ENCODE measurements at regions not wholly inside any gene's neighbourhood (a gene's known extent, or its start where the extent isn't known, plus 50 kb on each side); places are given as distances from the start of the nearest gene placed in this dataset.

DNA sequence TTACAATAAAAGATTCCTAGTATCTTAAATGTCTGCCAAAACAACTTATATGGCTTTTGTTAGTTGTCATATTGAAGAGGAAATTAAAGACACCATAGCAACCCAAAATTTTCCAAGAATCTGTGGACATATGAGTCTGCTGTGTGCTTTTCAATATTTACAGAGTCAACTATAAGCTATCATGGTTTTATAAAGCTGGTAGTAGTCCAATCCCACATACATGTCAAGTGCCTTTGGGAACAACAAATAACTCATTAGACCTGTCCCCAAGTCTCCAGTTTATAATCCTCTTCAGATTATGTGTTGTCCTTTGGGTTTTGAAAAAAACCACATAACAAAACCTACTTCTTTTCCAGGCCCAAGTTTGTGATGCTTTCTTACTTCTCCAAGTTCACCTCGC is 293.8 kb upstream of the USP25 start:
- Histone ChIP-seq H3K23ac (ENCODE audit: low read depth, low read length) (no peak overlapping the region), H2AK5ac (ENCODE audit: low read depth, low read length) (no peak overlapping the region), H3K79me1 (ENCODE audit: low read depth in 1 of 2, low read length in 2 of 2) (no peaks in the 10 kb centered on the region), H4K8ac (ENCODE audit: low read depth in 2 of 2, low read length in 2 of 2) (no peak overlapping the region), H3K18ac (ENCODE audit: low read depth, low read length) (no peak overlapping the region), H3K4me1 (ENCODE audit: control insufficient read depth, insufficient read depth, low read length) (no peaks in the 10 kb centered on the region), H2BK20ac (ENCODE audit: low read depth, low read length) (no peak overlapping the region), H3K27ac (ENCODE audit: insufficient read depth, low read length) (no peak overlapping the region), H3K27me3 (ENCODE audit: control insufficient read depth, insufficient read depth, low read length) (no peaks in the 10 kb centered on the region), H4K5ac (ENCODE audit: low read depth, low read length) (no peak overlapping the region), H4K91ac (ENCODE audit: insufficient read depth, low read depth, low read length) (no peak overlapping the region), H2AFZ (replicated peaks; ENCODE audit: low read length, poor library complexity) (no peak overlapping the region), H2AK9ac (replicated peaks; ENCODE audit: low read depth, low read length, poor library complexity) (no peak overlapping the region), H3K56ac (ENCODE audit: extremely low read depth, insufficient read depth, low read length) (no peak overlapping the region), H4K20me1 (ENCODE audit: insufficient read depth, low read length) (no peaks in the 10 kb centered on the region), H3K9me3 (ENCODE audit: control insufficient read depth, insufficient read depth, low read length) (no peaks in the 10 kb centered on the region), H3K9me1 (ENCODE audit: insufficient read depth, low read length) (no peaks in the 10 kb centered on the region), H2BK5ac (ENCODE audit: low read depth, low read length, poor library complexity, severe bottlenecking) (no peak overlapping the region), H3K4me3 (ENCODE audit: insufficient read depth, low read depth, low read length) (no peak overlapping the region), H3K9ac (ENCODE audit: low read depth, low read length) (no peak overlapping the region), H3K4ac (ENCODE audit: low read depth, low read length) (no peak overlapping the region), H3K36me3 (ENCODE audit: control insufficient read depth, insufficient read depth, low read length) (no peaks in the 10 kb centered on the region), H2BK120ac (ENCODE audit: low read depth, low read length) (no peak overlapping the region), H3K14ac (replicated peaks; ENCODE audit: low read depth, low read length) (no peak overlapping the region), H3K4me2 (ENCODE audit: low read depth, low read length) (no peak overlapping the region), H2BK15ac (ENCODE audit: low read depth, low read length) (no peak overlapping the region)
- no TSS peak for BruUV-seq (replicated peaks)
- intact Hi-C loops (cut with micrococcal nuclease) (no loop called here), in situ Hi-C loops (cut with MboI; ENCODE audit: low sequenced_read_pairs) (no loop called here), dilution Hi-C loops (cut with HindIII; ENCODE audit: low sequenced_read_pairs, unreplicated experiment) (no loop called here)
- DNase-seq = no peak
- TF ChIP-seq, protein P1, sequence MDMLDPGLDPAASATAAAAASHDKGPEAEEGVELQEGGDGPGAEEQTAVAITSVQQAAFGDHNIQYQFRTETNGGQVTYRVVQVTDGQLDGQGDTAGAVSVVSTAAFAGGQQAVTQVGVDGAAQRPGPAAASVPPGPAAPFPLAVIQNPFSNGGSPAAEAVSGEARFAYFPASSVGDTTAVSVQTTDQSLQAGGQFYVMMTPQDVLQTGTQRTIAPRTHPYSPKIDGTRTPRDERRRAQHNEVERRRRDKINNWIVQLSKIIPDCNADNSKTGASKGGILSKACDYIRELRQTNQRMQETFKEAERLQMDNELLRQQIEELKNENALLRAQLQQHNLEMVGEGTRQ (IDR thresholded peaks at IDR 0.05; ENCODE audit: low read depth, low read length) = no peak
- TF ChIP-seq, protein P2, sequence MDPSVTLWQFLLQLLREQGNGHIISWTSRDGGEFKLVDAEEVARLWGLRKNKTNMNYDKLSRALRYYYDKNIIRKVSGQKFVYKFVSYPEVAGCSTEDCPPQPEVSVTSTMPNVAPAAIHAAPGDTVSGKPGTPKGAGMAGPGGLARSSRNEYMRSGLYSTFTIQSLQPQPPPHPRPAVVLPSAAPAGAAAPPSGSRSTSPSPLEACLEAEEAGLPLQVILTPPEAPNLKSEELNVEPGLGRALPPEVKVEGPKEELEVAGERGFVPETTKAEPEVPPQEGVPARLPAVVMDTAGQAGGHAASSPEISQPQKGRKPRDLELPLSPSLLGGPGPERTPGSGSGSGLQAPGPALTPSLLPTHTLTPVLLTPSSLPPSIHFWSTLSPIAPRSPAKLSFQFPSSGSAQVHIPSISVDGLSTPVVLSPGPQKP (IDR thresholded peaks at IDR 0.05; ENCODE audit: borderline replicate concordance, low read depth, low read length) = no peak
- no peak for TF ChIP-seq CEBPB (IDR thresholded peaks at IDR 0.05; ENCODE audit: low read depth, low read length)
- no peak for TF ChIP-seq RAD21 (IDR thresholded peaks at IDR 0.05; ENCODE audit: low read length)
- TF ChIP-seq, protein P3, sequence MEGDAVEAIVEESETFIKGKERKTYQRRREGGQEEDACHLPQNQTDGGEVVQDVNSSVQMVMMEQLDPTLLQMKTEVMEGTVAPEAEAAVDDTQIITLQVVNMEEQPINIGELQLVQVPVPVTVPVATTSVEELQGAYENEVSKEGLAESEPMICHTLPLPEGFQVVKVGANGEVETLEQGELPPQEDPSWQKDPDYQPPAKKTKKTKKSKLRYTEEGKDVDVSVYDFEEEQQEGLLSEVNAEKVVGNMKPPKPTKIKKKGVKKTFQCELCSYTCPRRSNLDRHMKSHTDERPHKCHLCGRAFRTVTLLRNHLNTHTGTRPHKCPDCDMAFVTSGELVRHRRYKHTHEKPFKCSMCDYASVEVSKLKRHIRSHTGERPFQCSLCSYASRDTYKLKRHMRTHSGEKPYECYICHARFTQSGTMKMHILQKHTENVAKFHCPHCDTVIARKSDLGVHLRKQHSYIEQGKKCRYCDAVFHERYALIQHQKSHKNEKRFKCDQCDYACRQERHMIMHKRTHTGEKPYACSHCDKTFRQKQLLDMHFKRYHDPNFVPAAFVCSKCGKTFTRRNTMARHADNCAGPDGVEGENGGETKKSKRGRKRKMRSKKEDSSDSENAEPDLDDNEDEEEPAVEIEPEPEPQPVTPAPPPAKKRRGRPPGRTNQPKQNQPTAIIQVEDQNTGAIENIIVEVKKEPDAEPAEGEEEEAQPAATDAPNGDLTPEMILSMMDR (conservative IDR thresholded peaks at IDR 0.05; ENCODE audit: low read depth, low read length) = no peak
- no peak for TF ChIP-seq POLR2A (IDR thresholded peaks at IDR 0.05; ENCODE audit: low read depth, low read length)
- TF ChIP-seq BHLHE40 (IDR thresholded peaks at IDR 0.05; ENCODE audit: low read depth, low read length) = no peak
- TF ChIP-seq FOS (IDR thresholded peaks at IDR 0.05; ENCODE audit: low read depth, low read length) = no peak
- TF ChIP-seq MAZ (IDR thresholded peaks at IDR 0.05; ENCODE audit: borderline replicate concordance, low read depth, low read length) = no peak
- TF ChIP-seq RFX5 (IDR thresholded peaks at IDR 0.05; ENCODE audit: low read depth, low read length) = no peak
- TF ChIP-seq CHD1 (IDR thresholded peaks at IDR 0.05; ENCODE audit: low read depth, low read length) = no peak
- no peak for ATAC-seq (ENCODE audit: low read depth)
- no CpG with 5 or more reads among the region's 1 CpG for WGBS, 2 experiments (ENCODE audit: extremely low coverage in 2 of 2, insufficient read length in 1 of 2)
- POLR2A ChIA-PET (ENCODE audit: unreplicated experiment) = no interaction called here
- CTCF ChIA-PET = no interaction called here

Data from IMR-90 (cell line).